ENCODE measurements at regions not wholly inside any gene's neighbourhood (a gene's known extent, or its start where the extent isn't known, plus 50 kb on each side); places are given as distances from the start of the nearest gene placed in this dataset.

DNA sequence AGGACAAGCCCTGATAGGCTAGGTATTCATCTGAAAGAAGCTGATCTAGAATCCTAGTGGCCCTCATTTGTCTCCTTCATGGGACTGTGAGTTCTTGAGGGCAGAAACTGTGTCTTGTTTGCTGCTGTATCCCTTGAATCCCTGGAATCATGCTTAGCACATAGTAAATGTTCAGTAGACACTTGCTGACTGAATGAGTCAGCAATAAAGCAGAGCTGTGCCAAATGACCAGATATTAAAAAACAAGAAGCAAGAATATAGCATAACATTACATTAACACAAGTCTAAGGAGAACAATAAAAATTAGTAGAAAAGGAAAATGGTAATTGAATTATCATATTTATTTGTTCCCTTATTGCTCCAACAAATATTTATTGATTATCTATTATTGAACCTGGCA lies 420.5 kb downstream of the ZSWIM6 start:
- TF ChIP-seq, protein P1, sequence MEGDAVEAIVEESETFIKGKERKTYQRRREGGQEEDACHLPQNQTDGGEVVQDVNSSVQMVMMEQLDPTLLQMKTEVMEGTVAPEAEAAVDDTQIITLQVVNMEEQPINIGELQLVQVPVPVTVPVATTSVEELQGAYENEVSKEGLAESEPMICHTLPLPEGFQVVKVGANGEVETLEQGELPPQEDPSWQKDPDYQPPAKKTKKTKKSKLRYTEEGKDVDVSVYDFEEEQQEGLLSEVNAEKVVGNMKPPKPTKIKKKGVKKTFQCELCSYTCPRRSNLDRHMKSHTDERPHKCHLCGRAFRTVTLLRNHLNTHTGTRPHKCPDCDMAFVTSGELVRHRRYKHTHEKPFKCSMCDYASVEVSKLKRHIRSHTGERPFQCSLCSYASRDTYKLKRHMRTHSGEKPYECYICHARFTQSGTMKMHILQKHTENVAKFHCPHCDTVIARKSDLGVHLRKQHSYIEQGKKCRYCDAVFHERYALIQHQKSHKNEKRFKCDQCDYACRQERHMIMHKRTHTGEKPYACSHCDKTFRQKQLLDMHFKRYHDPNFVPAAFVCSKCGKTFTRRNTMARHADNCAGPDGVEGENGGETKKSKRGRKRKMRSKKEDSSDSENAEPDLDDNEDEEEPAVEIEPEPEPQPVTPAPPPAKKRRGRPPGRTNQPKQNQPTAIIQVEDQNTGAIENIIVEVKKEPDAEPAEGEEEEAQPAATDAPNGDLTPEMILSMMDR (IDR thresholded peaks at IDR 0.05), result no peak
- TF ChIP-seq FOXJ3 (CRISPR knock-in tag; IDR thresholded peaks at IDR 0.05) (no peak), RAD21 (IDR thresholded peaks at IDR 0.05; ENCODE audit: low read length) (no peak), RFX5 (IDR thresholded peaks at IDR 0.05; ENCODE audit: low read length) (no peak), MXI1 (IDR thresholded peaks at IDR 0.05; ENCODE audit: low read depth, low read length) (no peak), EZH2phosphoT487 (IDR thresholded peaks at IDR 0.05; ENCODE audit: borderline replicate concordance, low read depth) (no peak), SMC3 (IDR thresholded peaks at IDR 0.05; ENCODE audit: low read depth, low read length) (no peak), POLR2AphosphoS5 (IDR thresholded peaks at IDR 0.05; ENCODE audit: low read depth, low read length) (no peak)
- TF ChIP-seq, protein P2, sequence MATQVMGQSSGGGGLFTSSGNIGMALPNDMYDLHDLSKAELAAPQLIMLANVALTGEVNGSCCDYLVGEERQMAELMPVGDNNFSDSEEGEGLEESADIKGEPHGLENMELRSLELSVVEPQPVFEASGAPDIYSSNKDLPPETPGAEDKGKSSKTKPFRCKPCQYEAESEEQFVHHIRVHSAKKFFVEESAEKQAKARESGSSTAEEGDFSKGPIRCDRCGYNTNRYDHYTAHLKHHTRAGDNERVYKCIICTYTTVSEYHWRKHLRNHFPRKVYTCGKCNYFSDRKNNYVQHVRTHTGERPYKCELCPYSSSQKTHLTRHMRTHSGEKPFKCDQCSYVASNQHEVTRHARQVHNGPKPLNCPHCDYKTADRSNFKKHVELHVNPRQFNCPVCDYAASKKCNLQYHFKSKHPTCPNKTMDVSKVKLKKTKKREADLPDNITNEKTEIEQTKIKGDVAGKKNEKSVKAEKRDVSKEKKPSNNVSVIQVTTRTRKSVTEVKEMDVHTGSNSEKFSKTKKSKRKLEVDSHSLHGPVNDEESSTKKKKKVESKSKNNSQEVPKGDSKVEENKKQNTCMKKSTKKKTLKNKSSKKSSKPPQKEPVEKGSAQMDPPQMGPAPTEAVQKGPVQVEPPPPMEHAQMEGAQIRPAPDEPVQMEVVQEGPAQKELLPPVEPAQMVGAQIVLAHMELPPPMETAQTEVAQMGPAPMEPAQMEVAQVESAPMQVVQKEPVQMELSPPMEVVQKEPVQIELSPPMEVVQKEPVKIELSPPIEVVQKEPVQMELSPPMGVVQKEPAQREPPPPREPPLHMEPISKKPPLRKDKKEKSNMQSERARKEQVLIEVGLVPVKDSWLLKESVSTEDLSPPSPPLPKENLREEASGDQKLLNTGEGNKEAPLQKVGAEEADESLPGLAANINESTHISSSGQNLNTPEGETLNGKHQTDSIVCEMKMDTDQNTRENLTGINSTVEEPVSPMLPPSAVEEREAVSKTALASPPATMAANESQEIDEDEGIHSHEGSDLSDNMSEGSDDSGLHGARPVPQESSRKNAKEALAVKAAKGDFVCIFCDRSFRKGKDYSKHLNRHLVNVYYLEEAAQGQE (IDR thresholded peaks at IDR 0.05; ENCODE audit: low read depth, low read length), result no peak
- TF ChIP-seq, protein P3, sequence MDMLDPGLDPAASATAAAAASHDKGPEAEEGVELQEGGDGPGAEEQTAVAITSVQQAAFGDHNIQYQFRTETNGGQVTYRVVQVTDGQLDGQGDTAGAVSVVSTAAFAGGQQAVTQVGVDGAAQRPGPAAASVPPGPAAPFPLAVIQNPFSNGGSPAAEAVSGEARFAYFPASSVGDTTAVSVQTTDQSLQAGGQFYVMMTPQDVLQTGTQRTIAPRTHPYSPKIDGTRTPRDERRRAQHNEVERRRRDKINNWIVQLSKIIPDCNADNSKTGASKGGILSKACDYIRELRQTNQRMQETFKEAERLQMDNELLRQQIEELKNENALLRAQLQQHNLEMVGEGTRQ (IDR thresholded peaks at IDR 0.05; ENCODE audit: borderline replicate concordance, low read depth, low read length), result no peak
- TF ChIP-seq, protein P4, sequence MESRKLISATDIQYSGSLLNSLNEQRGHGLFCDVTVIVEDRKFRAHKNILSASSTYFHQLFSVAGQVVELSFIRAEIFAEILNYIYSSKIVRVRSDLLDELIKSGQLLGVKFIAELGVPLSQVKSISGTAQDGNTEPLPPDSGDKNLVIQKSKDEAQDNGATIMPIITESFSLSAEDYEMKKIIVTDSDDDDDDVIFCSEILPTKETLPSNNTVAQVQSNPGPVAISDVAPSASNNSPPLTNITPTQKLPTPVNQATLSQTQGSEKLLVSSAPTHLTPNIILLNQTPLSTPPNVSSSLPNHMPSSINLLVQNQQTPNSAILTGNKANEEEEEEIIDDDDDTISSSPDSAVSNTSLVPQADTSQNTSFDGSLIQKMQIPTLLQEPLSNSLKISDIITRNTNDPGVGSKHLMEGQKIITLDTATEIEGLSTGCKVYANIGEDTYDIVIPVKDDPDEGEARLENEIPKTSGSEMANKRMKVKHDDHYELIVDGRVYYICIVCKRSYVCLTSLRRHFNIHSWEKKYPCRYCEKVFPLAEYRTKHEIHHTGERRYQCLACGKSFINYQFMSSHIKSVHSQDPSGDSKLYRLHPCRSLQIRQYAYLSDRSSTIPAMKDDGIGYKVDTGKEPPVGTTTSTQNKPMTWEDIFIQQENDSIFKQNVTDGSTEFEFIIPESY (IDR thresholded peaks at IDR 0.05; ENCODE audit: borderline replicate concordance, low read depth), result no peak
- TF ChIP-seq, protein P5, sequence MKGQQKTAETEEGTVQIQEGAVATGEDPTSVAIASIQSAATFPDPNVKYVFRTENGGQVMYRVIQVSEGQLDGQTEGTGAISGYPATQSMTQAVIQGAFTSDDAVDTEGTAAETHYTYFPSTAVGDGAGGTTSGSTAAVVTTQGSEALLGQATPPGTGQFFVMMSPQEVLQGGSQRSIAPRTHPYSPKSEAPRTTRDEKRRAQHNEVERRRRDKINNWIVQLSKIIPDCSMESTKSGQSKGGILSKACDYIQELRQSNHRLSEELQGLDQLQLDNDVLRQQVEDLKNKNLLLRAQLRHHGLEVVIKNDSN (IDR thresholded peaks at IDR 0.05; ENCODE audit: borderline replicate concordance, low read depth), result no peak
